IPS-NIHi7 (cell line): ENCODE measurements at regions not wholly inside any gene's neighbourhood (a gene's known extent, or its start where the extent isn't known, plus 50 kb on each side); places are given as distances from the start of the nearest gene placed in this dataset.
A peak's percentile ranks its signal among the peaks of the same experiment; 100 is the strongest.
"Not testable (repeated sequence)": the region's sequence is repeated elsewhere in the genome, so short reads cannot be mapped to it uniquely, and the experiment has no call there.

ENCODE experiments used
- DNase-seq: peaks from one replicate; pipeline ENCODE4 v3.0.0; 2012; ENCODE audit warnings: mixed read lengths; ENCODE audit errors: extremely low spot score

DNA sequence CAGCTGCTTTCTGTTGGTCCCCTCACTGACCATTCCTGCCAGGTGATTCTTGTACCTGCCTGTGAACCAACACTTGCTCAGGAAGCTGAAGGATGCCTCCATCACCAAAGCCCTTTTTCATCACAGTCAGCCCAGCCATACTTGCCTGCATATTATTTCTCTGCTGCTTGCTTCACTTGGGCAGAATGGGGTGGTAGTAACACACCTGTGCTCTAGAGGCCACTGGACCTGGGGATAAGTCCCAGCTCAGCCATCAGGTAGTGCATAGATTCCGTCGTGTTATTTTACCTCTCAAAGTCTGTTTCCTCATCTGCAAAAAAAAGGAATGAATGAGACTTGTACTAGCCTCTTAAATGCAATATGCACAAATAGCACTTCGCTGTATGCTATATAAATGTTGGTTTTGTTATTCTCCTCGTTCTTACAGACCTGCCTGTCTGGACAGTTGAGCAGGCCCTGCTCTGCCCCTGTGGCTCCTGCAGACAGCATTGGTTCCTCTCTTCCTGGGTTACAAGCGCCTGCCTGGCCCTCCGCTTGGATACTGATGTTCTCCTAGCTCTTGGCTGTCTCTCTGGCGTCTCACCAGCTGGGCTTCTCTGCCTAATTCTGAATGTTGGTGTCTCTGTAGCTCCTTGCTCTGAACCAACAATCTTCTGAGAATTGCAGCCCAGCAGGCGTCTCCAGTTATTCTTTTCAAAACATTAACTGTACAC lies 151.8 kb downstream of the UNC5CL start:
- DNase-seq, result no peak

DNA sequence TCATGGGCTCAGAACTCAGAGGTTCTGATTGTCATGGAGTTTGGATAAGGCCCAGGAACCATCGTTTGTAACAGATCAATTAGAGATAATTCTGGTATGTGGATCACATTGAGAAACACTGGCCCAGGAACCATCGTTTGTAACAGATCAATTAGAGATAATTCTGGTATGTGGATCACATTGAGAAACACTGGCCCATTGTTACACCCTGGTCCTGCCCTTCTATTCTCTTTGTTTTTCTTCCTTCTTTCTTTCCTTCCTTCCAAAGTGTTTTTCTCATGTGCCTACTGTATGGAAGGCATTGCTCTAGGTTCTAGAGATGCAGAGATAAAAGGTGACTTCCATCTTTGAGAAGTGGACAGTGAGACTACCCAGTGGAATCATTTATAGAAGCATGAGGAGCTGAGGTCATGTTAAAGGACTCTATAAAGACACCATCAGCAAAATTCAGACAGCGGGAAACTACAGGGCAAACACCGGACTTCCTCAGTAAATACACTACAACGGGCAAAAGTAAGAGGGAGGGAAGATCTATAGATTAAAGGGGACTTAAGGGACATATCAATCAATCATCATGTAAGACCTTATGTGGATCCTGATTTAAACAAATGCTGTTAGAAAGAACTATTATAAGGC lies 153.8 kb downstream of the UNC5CL start:
- no peak for DNase-seq

- DNase-seq, result no peak
Observed at GRCh38 chr6:40882323-40882997, 156.6 kb downstream of the UNC5CL start.

DNA sequence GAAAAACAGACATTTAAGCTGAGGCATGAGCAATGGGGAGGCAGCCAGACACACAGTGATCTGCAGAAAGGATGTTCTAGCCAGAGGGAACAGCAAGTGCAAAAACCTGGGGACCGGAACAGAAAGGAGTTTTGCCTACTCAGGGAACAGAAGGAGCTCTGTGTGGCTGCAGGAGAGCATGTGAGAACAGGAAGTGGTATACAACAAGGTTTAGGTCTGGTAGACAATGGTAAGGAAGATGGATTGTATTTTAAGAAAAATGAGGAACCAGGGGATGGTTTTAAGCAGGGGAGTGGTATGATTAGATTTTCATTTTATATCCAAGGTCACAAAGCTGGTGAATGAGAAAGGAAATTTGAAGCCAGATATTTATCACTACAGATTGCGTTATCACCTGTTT lies 157.5 kb downstream of the UNC5CL start:
- DNase-seq, result no peak

GRCh38 chr6:40880906-40881305 lies 158.1 kb downstream of the UNC5CL start:
- no peak for DNase-seq

DNA sequence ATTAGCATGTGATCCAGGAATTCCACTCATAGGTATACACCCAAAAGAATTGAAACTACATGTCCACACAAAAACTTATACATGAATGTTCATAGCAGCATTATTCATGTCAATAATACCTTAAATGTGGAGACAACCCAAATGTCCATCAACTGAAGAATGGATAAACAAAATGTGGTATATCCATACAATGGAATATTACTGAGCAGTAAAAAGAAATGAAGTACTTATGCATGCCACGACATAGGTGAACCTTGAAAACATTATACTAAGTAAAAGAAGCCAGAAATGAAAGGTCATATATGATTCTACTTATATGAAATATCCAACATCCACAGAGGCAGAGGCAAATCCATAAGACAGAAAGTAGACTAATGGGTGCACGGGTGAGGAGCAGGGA lies 159.9 kb downstream of the UNC5CL start:
- no peak for DNase-seq

DNA sequence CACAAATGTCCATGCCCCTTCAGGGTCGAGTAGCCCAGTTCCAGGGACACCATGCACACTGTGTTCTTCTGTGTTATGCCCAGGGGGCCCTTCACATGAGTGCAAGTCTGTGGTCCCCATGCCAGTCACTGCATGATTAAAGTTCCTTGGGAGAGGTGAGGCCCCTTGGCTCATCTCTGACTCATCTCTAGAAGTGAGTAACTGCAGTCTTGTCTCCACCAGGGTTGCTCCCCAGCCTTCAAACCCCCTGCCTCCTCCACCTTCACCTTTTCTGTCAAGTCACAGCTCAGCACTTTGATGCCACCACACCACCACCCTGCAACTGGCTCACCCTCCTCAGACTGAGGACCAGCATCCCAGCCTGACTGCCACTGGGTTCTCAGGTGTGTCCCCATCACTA lies 161.7 kb downstream of the UNC5CL start:
- DNase-seq, result no peak

DNA sequence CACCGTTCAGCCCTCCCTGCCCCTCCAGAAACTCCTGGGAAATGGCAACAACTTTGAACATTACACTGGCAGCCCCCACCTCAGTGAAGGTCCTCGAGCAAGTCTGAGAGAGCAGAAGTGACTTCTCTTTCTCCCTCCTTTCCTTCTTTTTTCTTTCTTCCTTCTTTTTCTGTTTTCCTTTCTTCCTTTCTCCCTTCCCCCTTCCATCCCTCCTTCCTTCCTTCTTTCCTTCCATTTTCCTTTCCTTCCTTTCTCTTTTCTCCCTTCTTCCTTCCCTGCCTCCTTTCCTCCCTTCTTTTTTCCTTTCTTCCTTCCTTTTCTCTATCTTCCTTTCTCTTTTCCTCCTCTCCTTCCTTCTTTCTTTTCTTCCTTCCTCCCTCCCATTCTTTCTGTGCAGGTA lies 162.7 kb downstream of the UNC5CL start:
- no peak for DNase-seq

DNA sequence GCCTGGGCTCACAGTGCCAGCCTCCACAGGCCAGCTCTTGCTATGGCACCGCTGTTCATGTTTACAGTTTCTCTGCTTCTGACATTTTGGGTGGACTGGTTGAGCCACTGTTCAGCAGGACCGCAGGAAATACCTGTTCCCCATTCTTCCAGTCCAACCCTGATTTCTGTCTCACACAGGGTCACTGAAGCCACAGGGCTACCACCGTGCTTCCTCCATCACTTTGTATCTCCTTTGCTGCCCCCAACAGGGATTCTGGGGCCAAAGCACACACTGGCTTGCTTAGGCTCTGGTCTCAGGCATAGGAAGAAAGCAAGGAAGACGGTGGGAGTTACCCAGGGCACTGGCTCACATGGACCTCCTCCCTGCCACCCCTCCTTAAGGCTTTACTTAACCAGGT lies 164.5 kb downstream of the UNC5CL start:
- DNase-seq, result peak; percentile 79

DNA sequence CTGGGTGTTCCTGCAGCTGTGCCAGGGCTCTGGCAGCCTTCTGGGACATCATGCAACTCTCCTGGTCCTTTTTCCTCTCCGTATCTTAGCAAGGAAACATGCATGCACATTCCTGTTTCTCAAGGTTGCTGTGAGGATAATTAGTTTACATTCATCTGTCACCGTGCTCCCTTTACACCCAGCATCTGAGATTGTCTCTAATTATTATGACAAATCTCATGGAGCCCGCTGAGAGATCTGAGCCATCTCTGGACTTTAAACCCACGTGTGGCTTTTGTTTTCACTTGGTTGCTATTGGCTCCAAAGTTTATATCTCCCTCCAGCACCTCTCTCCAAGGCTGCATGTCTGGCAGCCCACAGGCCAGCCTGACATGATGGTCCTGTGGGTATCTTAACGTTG lies 167.6 kb downstream of the UNC5CL start:
- DNase-seq, result no peak

DNA sequence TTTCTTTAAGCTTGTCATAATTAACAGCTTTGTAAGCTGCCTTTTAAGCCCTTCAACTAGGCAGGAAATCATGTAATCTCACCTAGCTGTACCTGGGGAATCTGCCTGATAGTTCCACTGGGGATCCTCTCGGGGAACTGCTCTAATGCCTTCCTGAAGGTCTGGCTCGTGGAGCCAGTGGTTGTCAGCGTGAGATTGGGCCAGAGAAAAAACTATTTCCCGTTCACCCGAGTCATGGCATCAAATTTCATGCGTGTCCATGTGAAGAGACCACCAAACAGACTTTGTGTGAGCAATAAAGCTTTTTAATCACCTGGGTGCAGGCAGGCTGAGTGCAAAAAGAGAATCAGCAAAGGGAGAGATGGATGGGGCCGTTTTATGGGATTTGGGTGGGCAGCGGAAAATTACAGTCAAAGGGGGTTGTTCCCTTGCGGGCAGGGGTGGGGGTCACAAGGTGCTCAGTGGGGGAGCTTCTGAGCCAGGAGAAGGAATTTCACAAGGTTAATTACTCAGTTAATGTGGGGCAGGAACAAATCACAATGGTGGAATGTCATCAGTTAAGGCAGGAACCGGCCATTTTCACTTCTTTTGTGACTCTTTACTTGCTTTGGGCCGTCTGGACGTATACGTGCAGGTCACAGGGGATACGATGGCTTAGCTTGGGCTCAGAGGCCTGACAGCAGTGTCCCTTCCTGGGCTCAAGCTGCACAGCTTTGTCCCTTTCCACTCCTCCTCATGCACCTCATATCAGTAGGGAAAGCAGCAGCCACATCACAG lies 170.7 kb downstream of the UNC5CL start:
- DNase-seq, result not testable (repeated sequence)

- DNase-seq, result not testable (repeated sequence)
Observed at GRCh38 chr6:40867527-40867926, 171.5 kb downstream of the UNC5CL start.

DNA sequence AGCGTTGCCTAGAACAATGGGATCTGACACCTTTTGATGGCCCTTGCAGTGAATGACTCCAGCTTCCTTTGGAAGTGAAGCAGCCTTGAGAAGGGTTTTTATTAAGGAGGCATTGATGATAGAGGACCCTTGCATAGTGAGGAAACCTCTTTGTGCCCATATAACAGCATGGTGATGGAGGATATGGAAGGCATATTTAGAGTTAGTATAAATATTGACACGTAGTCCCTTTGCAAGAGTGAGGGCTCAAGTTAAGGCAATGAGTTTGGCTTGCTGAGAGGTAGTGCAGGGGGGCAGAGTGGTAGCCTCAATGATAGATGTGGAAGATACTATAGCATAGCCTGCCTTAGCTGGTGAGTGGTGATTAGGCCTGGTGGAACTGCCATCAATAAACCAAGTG lies 173.8 kb downstream of the UNC5CL start:
- DNase-seq, result not testable (repeated sequence)

- DNase-seq, result no peak
Observed at GRCh38 chr6:40860443-40860842, 178.6 kb downstream of the UNC5CL start.

DNA sequence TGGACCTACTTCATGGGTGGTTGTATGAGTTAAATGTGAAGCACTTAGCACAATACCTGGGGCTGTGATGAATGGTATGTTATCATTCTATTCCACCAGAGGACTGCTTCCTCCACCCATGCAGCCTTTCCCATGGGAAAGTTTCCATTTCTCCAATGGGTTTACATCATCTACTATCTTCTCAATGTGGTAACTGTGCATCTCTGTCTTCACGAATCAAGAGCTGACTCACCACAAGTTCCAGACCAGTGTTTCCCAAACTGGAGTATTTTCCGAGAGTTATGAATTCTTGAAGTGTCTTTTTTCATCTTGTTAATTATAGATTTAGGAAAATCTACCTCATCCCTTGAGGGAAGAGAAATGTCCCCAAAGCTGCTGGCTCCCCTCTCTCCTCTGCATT lies 182.8 kb downstream of the UNC5CL start:
- DNase-seq, result no peak

DNA sequence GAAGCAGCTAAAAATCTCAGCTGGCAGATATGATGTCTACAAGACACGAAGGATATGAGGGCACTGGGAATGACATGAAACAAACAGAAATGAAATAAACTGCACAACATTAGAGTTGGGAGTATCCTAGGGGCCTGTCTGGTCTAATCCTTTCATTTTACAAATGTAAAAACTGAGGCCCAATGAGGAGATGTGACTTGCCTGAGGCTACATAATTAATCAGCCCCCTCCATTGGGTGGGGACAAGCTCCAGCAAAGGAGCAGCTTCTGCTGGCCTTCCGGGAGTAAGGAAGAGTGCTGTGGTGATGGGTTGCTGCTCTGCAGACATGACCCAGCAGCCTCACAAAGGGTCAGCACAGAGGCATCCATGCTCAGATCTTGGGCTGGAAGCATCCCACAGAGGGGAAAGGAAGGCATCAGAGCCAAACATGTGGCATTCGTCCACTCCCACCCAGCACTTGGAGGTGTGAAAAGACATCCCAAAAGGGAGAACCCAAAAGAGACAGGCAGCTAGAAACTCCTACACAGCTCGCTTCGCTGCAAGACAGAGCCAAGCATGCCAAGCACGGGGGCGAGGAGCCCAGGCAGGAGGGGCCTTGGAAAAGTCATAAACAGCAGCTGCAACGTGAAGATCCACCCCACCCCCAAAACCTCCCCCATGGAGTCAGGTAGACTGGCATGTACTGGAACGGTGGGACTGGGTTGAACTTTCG lies 183.7 kb downstream of the UNC5CL start:
- no peak for DNase-seq

- no peak for DNase-seq
Observed at GRCh38 chr6:40854592-40854991, 184.4 kb downstream of the UNC5CL start.

- peak; percentile 72 for DNase-seq
Observed at GRCh38 chr6:40852779-40853373, 186.1 kb downstream of the UNC5CL start.

DNA sequence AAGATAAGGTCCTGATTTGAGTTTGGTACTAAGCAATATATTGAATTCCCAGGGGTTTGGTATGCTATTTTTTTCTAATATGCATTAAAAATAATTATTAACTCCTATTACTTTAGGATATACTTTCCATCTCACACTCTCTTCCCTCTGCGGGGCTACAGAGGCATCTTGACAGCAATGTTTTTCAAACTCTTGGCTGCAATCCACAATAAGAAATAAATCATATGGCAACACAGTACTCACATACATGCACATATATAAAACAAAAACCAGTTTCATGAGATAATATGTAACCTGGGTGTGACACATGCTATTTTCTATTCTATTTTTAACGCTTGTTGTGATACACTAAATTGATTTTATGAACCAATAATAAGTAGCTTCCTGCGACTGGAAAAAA lies 189.5 kb downstream of the UNC5CL start:
- no peak for DNase-seq

DNA sequence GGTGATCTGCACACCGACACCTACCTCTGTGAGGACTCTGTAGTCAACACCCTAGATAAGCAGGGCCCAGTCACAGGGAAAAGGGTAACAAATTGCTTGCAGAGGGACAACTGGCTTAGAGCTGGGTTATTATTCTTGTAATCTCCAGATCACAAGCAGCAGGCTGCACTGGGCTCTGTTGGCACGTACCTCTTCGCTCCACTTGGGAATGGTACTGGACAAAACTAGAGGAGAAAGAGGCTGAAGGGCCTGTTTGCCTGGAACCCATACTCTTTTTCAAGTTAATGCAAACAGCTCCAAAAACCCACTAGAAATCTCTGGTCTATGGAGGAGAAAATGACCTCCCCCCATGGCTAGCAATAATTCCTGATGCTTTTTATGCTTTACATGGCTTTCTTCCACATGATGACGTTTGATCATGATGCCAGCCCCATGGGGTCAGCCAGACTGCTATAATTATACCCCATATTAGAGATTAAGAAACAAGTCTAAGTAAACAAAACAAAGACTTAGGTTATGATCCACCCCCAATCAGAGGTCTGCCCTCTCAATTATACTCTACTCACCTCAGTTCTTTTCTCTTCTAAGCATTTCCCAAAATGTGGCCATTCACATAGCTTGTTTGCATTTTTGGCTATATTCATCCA lies 190.0 kb downstream of the UNC5CL start:
- DNase-seq, result no peak

GRCh38 chr6:40848038-40848437 lies 191.0 kb downstream of the UNC5CL start:
- no peak for DNase-seq
